ENCODE measurements at regions not wholly inside any gene's neighbourhood (a gene's known extent, or its start where the extent isn't known, plus 50 kb on each side); places are given as distances from the start of the nearest gene placed in this dataset.

DNA sequence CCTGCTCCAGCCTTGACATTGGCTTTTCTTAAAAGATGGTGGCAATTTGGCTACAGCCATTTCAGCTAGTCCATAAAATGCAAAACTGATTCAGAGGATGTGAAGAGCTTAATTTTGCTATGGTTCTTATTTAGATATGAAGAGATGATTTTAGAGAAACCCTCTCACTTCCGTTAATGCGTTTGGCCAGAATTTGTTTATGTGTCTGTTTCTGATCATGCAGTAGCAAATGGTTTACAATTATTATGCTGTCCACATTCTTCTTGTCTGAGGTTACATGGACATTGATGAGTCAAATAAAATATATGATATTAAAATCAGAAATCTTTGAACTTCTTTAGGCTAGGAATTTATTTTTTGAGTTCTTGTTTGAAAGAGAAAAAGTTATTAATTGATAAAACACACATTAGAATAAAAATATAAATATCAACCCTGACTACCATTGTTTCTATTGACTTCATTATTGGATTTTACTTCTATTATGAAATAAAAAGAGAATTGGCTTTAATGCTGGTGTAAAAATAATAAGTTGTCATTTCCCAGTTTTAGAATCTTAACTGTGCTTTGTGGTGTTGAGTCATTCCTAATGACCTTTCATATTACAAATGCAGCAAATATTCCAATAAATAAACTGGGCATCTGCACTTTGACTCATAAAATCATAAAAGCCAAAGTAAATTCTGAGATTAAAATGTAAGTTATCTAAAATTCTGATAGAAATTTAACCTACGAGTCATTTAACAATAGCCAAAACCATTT is 1286.0 kb upstream of the GJE1 start:
- Mint-ChIP-seq H3K36me3 (no peaks in the 10 kb centered on the region), H3K9me3 (no peaks in the 10 kb centered on the region), H3K27ac (no peak overlapping the region), H3K4me1 (no peaks in the 10 kb centered on the region), H3K4me3 (no peak overlapping the region)
- DNase-seq (ENCODE audit: low spot score in 2 of 2), result no peak
- ATAC-seq, result no peak

DNA sequence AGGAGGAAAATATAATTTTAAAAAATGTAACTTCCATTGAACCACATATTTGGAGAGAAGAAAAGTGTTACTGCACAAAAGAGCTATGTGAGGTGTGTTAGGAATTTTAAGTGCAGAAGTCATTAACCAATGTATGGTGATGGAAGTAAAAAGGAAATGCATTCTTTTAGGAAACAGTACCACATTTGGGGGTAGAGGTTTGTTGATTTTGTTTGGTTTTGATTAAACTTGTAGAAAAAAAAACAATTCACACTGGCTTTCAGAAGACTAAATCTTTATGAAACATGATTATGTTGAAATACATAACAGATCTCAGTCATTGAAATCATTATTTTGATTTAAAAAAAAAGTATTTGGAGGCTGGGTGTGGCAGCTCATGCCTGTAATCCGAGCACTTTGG is 1287.0 kb upstream of the GJE1 start:
- ATAC-seq (no peak), DNase-seq (ENCODE audit: low spot score in 2 of 2) (no peak)
- Mint-ChIP-seq H3K9me3 (no peaks in the 10 kb centered on the region), H3K4me3 (no peak overlapping the region), H3K4me1 (no peaks in the 10 kb centered on the region), H3K36me3 (no peaks in the 10 kb centered on the region), H3K27ac (no peak overlapping the region)

DNA sequence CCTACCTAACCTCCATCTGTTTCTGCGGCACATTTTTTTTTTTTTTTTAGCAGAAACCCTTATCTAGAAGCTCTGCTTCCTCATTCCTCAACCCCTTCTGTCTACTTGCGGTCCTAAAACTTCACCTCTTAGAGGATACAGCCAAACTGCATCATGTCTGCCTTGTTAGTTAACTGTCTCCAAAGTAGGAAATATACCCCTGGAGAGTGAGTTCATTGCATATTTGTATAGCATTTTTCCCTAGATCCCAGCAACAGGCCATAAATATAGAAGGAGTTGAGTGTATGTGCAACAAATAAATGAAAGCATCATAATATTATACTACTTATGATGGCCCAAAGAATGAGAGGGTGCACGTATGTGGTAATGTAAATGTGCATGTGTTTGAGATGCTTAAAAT is 1288.6 kb upstream of the GJE1 start:
- H3K27ac Mint-ChIP-seq, result no peak overlapping the region
- ATAC-seq (no peak), DNase-seq (ENCODE audit: low spot score in 2 of 2) (no peak)
- no peaks in the 10 kb centered on the region for H3K9me3 Mint-ChIP-seq
- H3K36me3 Mint-ChIP-seq, result no peaks in the 10 kb centered on the region
- no peaks in the 10 kb centered on the region for H3K4me1 Mint-ChIP-seq
- no peak overlapping the region for H3K4me3 Mint-ChIP-seq

DNA sequence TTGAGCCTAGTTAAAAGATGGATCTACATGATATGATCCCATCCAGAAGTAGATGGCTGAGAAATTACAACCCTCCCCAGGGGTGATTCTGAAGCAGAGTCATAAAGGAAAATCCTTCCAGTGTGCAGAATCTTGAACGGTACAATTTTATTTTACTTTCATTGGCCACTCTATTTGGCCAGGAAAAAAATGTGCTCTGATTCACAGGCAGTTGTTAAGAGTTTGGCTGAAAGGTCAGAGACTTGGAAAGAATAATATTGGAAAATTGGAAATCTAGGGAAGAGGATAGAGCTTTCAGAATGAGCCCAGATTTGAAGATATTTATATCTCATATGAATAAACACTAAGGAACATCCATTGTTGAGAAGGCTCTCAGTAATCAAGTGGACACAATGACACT is 1299.3 kb upstream of the GJE1 start:
- no peaks in the 10 kb centered on the region for H3K36me3 Mint-ChIP-seq
- no peak overlapping the region for H3K4me3 Mint-ChIP-seq
- DNase-seq (ENCODE audit: low spot score in 2 of 2), result no peak
- no peak overlapping the region for H3K27ac Mint-ChIP-seq
- H3K4me1 Mint-ChIP-seq, result no peaks in the 10 kb centered on the region
- ATAC-seq, result no peak
- no peaks in the 10 kb centered on the region for H3K9me3 Mint-ChIP-seq

DNA sequence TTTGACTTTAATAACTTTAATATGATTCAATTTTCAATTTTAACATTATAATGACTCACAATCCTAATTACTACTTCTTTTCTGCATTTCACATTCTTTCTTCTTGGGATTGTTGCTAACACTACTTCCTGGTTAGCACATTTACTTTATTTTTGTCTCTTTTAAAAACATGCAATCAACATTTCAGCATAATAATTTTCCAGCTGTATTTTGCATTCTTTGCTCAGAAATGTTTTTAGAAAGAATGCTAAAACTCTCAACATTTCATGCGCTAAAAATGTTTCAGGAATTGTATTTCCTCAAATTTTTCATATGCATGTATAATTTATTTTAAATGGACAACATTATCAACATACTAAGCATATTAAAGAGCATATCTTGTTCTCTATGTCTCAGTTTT is 1302.1 kb upstream of the GJE1 start:
- Mint-ChIP-seq H3K9me3 (no peaks in the 10 kb centered on the region), H3K4me1 (no peaks in the 10 kb centered on the region), H3K36me3 (no peaks in the 10 kb centered on the region), H3K27ac (no peak overlapping the region), H3K4me3 (no peak overlapping the region)
- DNase-seq (ENCODE audit: low spot score in 2 of 2) (no peak), ATAC-seq (no peak)

DNA sequence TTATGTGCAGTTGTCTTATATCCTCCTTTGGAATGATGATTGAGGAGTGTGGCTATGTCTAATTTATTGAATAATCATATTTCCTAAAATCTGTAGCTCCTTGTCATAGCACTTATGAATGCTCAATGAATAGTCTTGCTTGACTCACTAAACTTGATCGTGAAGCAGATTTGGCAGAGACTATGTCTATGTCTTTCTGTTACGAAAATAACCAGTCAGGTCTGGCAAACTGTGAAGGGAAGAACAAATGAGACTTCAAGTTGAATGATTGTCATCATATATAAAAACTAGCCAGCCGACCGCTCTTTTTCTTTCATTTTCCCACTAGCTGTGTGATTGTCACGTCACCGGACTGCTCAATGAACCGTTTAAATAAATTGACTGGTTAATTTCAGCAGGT is 1303.9 kb upstream of the GJE1 start:
- ATAC-seq (no peak), DNase-seq (ENCODE audit: low spot score in 2 of 2) (no peak)
- Mint-ChIP-seq H3K4me3 (no peak overlapping the region), H3K9me3 (no peaks in the 10 kb centered on the region), H3K4me1 (no peaks in the 10 kb centered on the region), H3K36me3 (no peaks in the 10 kb centered on the region), H3K27ac (no peak overlapping the region)

DNA sequence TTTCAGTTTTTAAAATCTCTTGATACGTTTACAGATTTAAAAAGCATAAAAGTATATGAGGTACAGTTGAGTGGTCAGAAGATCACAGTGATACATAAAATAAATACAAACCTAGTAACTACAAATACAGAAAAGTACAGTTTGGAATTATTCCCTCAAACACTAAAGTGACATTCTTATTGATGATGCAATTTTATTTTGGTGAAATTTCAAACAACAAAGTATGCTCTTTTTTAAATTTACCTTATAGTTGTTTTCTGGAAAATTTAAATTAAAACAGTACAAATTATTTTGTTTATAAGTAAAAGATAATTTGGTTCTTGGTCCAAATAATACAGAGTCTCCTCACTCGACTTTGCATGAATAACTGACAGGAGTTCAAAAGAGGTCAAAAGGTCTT is 1305.1 kb upstream of the GJE1 start:
- Mint-ChIP-seq H3K36me3 (no peaks in the 10 kb centered on the region), H3K9me3 (no peaks in the 10 kb centered on the region), H3K4me3 (no peak overlapping the region), H3K27ac (no peak overlapping the region), H3K4me1 (no peaks in the 10 kb centered on the region)
- ATAC-seq, result no peak
- DNase-seq (ENCODE audit: low spot score in 2 of 2), result no peak

DNA sequence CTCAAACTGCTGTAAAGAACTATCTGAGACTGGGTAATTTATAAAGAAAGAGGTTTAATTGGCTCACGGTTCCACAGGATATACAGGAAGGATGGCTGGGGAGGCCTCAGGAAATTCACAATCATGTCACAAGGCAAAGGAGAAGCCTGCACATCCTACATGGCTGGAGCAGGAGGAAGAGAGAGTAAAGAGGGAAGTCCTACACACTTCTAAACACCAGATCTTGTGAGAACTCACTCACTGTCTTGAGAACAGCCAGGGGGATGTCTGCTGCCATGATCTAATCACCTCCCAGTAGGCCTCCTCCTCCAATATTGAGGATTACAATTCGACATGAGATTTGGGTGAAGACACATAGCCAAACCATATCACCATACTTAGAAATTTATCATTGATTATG is 1307.0 kb upstream of the GJE1 start:
- Mint-ChIP-seq H3K27ac (no peak overlapping the region), H3K9me3 (no peaks in the 10 kb centered on the region), H3K36me3 (no peaks in the 10 kb centered on the region), H3K4me3 (no peak overlapping the region), H3K4me1 (no peaks in the 10 kb centered on the region)
- no peak for ATAC-seq
- no peak for DNase-seq (ENCODE audit: low spot score in 2 of 2)

DNA sequence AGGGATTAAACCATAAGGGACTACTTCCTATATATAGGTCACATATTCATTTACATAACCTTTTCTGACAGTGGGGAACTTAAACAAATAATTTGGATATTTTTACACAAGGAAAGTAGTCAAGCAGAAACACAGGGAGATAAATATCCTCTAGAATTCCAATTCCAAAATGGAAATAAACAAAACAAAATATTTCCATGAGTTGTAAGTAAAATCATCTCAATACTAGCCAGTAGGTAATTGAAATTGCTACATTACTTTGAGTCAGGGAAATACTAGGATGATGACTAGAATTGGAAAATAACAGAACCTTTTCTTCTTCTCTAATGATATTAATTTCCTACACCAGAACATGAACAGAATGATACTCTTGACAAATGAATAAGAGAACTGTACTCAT is 1308.1 kb upstream of the GJE1 start:
- no peak for DNase-seq (ENCODE audit: low spot score in 2 of 2)
- no peaks in the 10 kb centered on the region for H3K9me3 Mint-ChIP-seq
- no peak overlapping the region for H3K27ac Mint-ChIP-seq
- H3K4me3 Mint-ChIP-seq, result no peak overlapping the region
- no peaks in the 10 kb centered on the region for H3K36me3 Mint-ChIP-seq
- ATAC-seq, result no peak
- H3K4me1 Mint-ChIP-seq, result no peaks in the 10 kb centered on the region

DNA sequence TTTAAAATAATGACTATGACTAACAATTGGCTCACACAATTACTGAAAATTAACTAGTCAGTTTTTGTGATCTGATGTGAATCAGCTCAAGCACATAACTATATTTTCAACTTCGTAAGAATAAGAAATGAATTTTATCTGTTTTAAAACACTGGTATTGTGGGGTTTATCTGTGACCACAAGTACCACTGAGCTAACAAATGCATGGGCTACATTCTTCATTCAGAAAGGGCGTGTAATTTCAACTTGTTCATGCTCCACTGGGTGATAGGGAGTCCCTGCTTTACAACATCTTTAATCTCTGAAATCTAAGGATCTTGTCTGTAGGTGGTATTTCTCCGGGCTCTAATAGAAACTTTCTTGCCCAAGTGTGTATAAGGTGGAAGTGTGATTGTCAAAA is 1311.5 kb upstream of the GJE1 start:
- H3K4me1 Mint-ChIP-seq, result no peaks in the 10 kb centered on the region
- H3K27ac Mint-ChIP-seq, result no peak overlapping the region
- H3K4me3 Mint-ChIP-seq, result no peak overlapping the region
- H3K9me3 Mint-ChIP-seq, result no peaks in the 10 kb centered on the region
- no peak for DNase-seq (ENCODE audit: low spot score in 2 of 2)
- no peak for ATAC-seq
- no peaks in the 10 kb centered on the region for H3K36me3 Mint-ChIP-seq

DNA sequence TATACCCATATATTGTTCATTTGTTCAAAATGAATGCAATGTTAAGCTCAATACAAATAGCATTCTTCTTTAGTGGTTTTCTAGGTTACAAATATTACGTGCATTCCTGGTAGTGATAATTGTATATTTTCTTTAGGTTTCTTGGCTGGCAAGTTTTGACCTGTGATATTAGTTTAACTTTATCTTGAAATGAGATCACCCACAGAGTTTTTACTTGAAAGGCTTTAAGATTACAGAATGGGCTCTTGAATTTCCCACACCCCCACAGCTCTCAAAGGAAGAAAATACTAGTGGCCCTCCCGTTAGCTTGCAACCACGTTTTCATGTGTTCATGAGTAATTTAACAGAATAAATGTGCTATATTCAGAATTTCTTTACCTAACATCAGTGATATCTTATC is 1315.5 kb upstream of the GJE1 start:
- H3K4me3 Mint-ChIP-seq, result no peak overlapping the region
- peak; percentile 19 for ATAC-seq

DNA sequence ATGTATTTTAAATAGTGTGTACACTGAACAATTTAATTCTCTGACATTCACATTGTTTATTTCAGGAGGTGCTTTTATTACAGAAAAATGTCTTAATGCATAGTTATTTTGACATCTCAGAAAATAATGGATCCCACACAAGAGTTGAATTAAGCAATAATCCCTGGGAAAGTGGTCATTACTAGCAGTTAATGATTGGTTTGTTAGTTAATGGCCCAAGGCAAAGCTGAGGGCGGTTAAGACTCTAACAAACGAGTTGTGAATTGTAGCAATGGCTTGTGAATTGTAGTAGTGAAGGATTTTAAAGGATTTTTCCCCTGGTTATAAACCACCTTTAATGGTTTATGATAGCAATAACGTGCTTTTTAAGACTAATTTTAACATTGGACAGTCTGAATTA is 1316.0 kb upstream of the GJE1 start:
- H3K4me1 Mint-ChIP-seq, result no peaks in the 10 kb centered on the region
- no peaks in the 10 kb centered on the region for H3K9me3 Mint-ChIP-seq
- H3K27ac Mint-ChIP-seq, result no peak overlapping the region
- H3K36me3 Mint-ChIP-seq, result no peaks in the 10 kb centered on the region
- no peak for ATAC-seq
- no peak overlapping the region for H3K4me3 Mint-ChIP-seq
- no peak for DNase-seq (ENCODE audit: low spot score in 2 of 2)

More for the DNA sequence above, 1315.5 kb upstream of the GJE1 start:
- no peak for DNase-seq (ENCODE audit: low spot score in 2 of 2)
- Mint-ChIP-seq H3K9me3 (no peaks in the 10 kb centered on the region), H3K4me1 (no peaks in the 10 kb centered on the region), H3K27ac (no peak overlapping the region), H3K36me3 (no peaks in the 10 kb centered on the region)

DNA sequence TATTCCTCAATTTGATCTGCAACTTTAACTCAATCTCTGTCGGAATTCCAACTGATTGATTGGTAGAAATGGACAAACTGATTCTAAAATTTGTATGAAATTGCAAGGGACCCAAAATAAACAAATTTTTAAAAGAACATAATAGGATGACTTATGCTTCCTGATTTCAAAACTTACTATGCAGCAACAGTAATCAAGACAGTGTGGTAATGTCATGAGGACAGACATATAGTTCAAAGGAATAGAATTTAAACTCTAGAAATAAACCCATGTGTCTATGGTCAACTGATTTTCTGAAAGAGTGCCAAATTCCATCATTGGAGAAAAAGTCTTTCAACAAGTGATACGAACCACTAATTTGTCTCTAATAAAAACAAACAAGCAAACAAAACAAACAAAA is 1320.1 kb upstream of the GJE1 start:
- DNase-seq (ENCODE audit: low spot score in 2 of 2) (no peak), ATAC-seq (no peak)
- no peaks in the 10 kb centered on the region for H3K36me3 Mint-ChIP-seq
- H3K4me3 Mint-ChIP-seq, result no peak overlapping the region
- H3K9me3 Mint-ChIP-seq, result no peaks in the 10 kb centered on the region
- peaks cover 16% of the 10 kb centered on the region for H3K4me1 Mint-ChIP-seq
- H3K27ac Mint-ChIP-seq, result no peak overlapping the region

DNA sequence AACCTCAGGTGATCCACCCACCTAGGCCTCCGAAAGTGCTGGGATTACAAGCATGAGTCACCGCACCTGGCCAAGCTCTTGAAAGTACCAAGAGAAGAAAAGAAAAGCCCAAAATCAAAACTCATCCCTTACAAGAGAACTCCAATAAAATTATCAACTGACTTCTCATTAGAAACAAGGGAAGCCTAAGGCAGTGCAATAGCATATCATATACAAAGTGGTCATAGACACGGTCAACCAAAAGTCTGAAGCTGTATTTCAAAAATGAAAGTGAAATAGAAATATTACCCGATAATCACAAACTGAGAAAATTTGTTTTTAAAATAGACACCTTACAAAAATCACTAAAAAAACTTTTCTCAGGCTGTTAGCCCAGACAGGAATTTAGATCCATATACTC is 1321.1 kb upstream of the GJE1 start:
- Mint-ChIP-seq H3K4me3 (no peak overlapping the region), H3K4me1 (peaks cover 16% of the 10 kb centered on the region), H3K27ac (no peak overlapping the region), H3K36me3 (no peaks in the 10 kb centered on the region), H3K9me3 (no peaks in the 10 kb centered on the region)
- DNase-seq (ENCODE audit: low spot score in 2 of 2) (no peak), ATAC-seq (no peak)

DNA sequence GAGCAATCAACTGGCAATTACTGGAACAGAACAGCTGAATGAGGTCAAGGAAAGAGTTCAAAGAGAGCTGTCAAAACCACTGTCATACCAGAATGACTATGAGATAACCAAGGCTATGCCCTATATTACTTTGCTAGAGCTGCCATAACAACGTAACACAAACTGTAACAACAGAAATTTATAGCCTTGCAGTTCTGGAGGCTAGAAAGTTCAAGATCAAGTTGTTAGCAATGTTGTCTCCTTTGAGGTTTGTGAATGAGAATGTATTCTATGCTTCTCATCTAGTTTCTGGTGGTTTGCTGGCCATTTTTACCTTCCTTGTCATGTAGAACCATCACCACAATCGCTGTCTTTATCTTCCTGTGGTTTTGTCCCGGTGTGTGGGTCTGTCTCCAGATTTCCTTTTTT is 1323.0 kb upstream of the GJE1 start:
- Mint-ChIP-seq H3K27ac (peak overlapping the region; percentile 38), H3K36me3 (no peaks in the 10 kb centered on the region), H3K4me1 (peaks cover 16% of the 10 kb centered on the region), H3K9me3 (no peaks in the 10 kb centered on the region), H3K4me3 (no peak overlapping the region)
- DNase-seq (ENCODE audit: low spot score in 2 of 2) (no peak), ATAC-seq (peak; percentile 99)

DNA sequence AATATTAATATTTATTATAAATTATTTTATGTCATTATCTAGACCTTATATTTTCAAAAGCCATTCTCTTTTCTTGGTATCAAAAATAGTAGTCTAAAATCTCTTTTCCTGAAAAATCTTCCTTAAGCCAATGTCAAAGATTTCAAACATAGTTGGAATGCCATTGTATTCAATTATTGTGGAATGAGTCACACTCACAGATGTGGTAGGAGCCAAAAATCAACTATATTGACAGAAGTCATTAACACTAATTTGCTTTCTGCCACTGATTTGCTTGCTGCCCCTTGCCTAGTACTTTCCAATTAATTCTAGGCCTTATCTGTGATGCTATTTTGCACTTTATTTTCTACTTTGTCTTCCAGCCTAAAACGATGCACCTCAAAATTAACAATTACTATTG is 1326.3 kb upstream of the GJE1 start:
- Mint-ChIP-seq H3K9me3 (no peaks in the 10 kb centered on the region), H3K36me3 (no peaks in the 10 kb centered on the region)
- no peak for ATAC-seq

DNA sequence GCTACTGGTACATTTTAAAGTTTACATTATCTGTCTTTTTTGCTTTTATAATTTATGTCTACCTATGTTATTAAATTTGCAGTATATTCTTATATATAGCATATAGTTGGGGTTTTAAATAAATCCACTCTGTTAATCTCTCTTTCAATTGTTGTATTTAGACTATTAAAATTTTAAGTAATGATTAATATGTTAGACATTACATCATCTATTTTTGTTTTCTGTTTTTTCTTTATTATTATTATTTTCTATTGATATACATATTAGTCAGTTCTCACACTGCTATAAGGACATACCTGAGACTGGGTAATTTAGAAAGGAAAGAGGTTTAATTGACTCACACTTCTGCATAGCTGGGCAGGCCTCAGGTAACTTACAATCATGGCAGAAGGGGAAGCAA is 1338.2 kb upstream of the GJE1 start:
- DNase-seq (ENCODE audit: low spot score in 2 of 2) (no peak), ATAC-seq (no peak)
- Mint-ChIP-seq H3K36me3 (no peaks in the 10 kb centered on the region), H3K4me3 (no peak overlapping the region), H3K9me3 (no peaks in the 10 kb centered on the region), H3K27ac (no peak overlapping the region), H3K4me1 (no peaks in the 10 kb centered on the region)

More for the DNA sequence above, 1326.3 kb upstream of the GJE1 start:
- peaks cover 16% of the 10 kb centered on the region for H3K4me1 Mint-ChIP-seq
- no peak overlapping the region for H3K4me3 Mint-ChIP-seq
- no peak for DNase-seq (ENCODE audit: low spot score in 2 of 2)
- H3K27ac Mint-ChIP-seq, result no peak overlapping the region
